ENCODE measurements at regions not wholly inside any gene's neighbourhood (a gene's known extent, or its start where the extent isn't known, plus 50 kb on each side); places are given as distances from the start of the nearest gene placed in this dataset.

DNA sequence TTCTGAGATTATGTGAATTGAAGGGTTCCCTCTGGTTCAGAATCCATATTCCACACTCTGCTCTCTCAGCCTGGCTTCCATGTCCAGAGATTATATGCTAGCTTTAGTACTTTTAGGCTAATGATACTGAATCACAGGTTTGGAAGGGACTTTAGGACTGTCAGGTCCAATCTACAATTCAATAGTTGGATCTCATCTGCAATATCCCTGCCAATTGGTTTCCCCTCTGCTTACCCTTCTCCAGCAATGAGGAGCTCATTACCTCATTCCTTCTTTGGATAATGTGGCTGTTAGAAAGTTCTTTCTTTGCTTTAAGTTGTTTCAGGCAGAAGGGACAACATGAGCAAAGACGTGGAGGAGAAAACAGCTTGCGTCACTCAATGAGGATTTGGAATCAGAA lies 245.3 kb downstream of the PLPP3 start:
- TF ChIP-seq, protein P1, sequence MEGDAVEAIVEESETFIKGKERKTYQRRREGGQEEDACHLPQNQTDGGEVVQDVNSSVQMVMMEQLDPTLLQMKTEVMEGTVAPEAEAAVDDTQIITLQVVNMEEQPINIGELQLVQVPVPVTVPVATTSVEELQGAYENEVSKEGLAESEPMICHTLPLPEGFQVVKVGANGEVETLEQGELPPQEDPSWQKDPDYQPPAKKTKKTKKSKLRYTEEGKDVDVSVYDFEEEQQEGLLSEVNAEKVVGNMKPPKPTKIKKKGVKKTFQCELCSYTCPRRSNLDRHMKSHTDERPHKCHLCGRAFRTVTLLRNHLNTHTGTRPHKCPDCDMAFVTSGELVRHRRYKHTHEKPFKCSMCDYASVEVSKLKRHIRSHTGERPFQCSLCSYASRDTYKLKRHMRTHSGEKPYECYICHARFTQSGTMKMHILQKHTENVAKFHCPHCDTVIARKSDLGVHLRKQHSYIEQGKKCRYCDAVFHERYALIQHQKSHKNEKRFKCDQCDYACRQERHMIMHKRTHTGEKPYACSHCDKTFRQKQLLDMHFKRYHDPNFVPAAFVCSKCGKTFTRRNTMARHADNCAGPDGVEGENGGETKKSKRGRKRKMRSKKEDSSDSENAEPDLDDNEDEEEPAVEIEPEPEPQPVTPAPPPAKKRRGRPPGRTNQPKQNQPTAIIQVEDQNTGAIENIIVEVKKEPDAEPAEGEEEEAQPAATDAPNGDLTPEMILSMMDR (IDR thresholded peaks at IDR 0.05; ENCODE audit: insufficient read depth, low read length, poor library complexity, severe bottlenecking) = no peak
- Histone ChIP-seq H3K36me3 (ENCODE audit: control insufficient read depth, insufficient read depth, low read length) (no peaks in the 10 kb centered on the region), H3K27me3 (replicated peaks; ENCODE audit: control insufficient read depth, insufficient read depth, low read length) (no peaks in the 10 kb centered on the region), H3K4me3 (replicated peaks; ENCODE audit: low read depth, low read length) (no peak overlapping the region)
- no peak for DNase-seq (ENCODE audit: extremely low read depth, insufficient read length)

DNA sequence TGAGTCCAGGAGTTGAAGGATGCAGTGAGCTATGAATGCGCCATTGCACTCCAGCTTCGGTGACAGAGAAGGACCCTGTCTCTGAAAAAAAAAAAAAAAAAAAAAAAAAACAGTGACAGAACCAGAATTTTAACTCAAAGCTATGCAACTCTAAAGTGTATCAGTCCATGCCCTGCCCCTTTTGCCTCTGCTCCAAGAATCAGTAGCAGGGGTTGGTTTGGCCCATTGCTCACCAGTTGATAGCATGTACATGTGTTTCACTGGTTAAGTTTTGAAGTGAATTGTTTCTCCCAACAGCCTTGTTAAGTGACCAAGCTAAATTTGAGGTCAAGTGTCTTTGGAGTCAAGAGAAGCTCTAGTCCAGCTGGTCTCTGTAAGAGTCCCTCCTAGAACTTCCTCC lies 245.9 kb downstream of the PLPP3 start:
- Histone ChIP-seq H3K4me3 (replicated peaks; ENCODE audit: low read depth, low read length) (no peak overlapping the region), H3K27me3 (replicated peaks; ENCODE audit: control insufficient read depth, insufficient read depth, low read length) (no peaks in the 10 kb centered on the region), H3K36me3 (ENCODE audit: control insufficient read depth, insufficient read depth, low read length) (no peaks in the 10 kb centered on the region)
- TF ChIP-seq, protein P1 (IDR thresholded peaks at IDR 0.05; ENCODE audit: insufficient read depth, low read length, poor library complexity, severe bottlenecking) = no peak
- DNase-seq (ENCODE audit: extremely low read depth, insufficient read length) = no peak

DNA sequence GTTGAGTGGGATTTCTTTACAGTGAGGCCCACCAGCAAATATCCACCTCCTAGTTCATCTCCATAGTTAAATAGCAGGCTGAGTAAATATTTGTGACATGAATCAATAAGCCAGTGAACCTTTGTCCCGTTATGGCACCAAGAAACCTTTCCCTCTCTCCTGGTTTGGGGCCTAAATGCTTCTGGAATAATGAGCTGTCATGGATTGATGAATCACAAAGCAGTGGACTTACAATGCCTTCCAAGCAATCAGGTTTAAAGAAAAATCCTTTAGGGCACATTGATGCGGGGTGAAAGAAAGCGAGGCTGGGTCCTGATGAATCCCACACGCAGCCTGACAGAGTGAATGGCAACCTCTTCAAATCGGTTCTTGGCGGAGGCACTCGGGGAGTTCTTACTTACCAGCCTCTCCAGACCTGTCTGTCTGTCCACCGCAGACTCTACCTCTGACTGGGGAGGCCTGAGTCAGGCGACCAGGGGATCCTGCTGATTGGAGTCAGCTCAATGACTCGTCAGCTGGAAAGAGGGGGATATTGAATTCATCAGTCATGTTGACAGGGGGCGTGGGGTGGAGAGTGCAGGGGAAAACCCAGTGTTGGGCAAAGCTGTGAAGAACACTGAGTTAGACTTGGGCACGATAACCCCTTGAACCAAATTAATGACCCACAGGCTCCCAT lies 247.3 kb downstream of the PLPP3 start:
- TF ChIP-seq, protein P1 (IDR thresholded peaks at IDR 0.05; ENCODE audit: insufficient read depth, low read length, poor library complexity, severe bottlenecking) = no peak
- Histone ChIP-seq H3K36me3 (ENCODE audit: control insufficient read depth, insufficient read depth, low read length) (no peaks in the 10 kb centered on the region), H3K27me3 (replicated peaks; ENCODE audit: control insufficient read depth, insufficient read depth, low read length) (no peaks in the 10 kb centered on the region), H3K4me3 (replicated peaks; ENCODE audit: low read depth, low read length) (no peak overlapping the region; the same call in 1 of the 2 replicates)
- peak; percentile 74 for DNase-seq (ENCODE audit: extremely low read depth, insufficient read length)

DNA sequence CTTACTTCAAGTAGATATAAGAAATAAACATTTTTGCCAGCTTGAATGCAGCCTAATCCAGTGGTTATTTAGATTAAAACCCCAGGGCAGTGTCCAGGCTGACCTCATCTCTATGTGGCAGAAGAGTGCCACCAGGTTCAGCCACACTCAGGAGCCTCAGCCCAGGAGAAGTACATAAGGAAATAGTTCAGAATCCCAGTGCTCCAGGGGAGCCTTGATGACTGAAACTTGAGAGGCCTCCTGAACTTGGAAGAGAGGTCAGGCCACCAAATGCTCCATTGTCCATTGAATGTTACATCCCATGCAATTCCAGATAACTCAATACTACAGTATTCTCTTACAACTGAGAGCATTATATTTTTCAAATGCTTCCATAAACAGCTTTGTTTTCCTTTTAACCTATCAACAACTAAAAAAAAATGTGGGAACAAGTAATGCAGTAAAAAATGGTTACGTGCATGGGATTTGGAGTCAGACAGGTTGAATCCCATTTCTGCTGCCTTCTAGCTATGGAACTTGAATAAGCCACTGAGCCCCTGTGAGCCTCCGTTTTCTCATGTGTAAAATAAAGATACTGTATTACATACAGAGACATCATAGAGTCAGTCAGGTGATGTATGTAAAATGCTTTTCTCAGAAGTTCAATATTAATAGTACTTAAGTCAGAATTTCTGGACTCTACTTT lies 248.0 kb downstream of the PLPP3 start:
- no peaks in the 10 kb centered on the region for H3K27me3 ChIP-seq (replicated peaks; ENCODE audit: control insufficient read depth, insufficient read depth, low read length)
- no peaks in the 10 kb centered on the region for H3K36me3 ChIP-seq (ENCODE audit: control insufficient read depth, insufficient read depth, low read length)
- DNase-seq (ENCODE audit: extremely low read depth, insufficient read length) = no peak
- TF ChIP-seq, protein P1 (IDR thresholded peaks at IDR 0.05; ENCODE audit: insufficient read depth, low read length, poor library complexity, severe bottlenecking) = no peak
- H3K4me3 ChIP-seq (replicated peaks; ENCODE audit: low read depth, low read length) = no peak overlapping the region; the same call in 1 of the 2 replicates

DNA sequence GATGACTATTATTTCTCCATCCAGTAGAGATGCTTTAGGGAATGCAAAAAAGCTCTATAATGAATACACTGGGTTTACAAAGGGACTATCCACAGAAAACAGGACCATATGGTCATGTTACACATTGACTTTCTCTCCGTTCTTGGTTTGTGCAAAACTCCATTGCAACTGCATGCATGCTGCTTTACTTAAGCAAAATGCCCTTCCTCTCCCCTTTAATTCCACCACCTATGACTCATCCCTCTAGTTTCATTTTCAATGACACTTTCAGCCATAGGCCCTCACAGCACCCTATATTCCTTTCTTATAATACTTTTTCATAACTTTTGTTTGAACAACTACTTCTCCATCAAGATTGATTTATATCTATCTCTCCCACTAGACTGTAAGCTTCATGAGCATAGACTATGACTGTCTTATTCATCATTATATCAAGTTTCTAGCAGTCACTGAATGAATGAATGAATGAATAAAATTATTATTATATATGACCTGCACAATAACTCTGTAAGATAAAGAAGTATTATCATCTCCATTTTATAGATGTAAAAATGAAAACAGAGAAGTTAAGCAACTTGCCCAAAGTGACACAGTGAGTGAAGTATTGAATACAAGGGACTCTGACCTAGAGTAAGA lies 248.9 kb downstream of the PLPP3 start:
- no peaks in the 10 kb centered on the region for H3K36me3 ChIP-seq (ENCODE audit: control insufficient read depth, insufficient read depth, low read length)
- TF ChIP-seq, protein P1 (IDR thresholded peaks at IDR 0.05; ENCODE audit: insufficient read depth, low read length, poor library complexity, severe bottlenecking) = no peak
- DNase-seq (ENCODE audit: extremely low read depth, insufficient read length) = peak; percentile 56
- no peak overlapping the region for H3K4me3 ChIP-seq (replicated peaks; ENCODE audit: low read depth, low read length)
- H3K27me3 ChIP-seq (replicated peaks; ENCODE audit: control insufficient read depth, insufficient read depth, low read length) = no peaks in the 10 kb centered on the region

Data from GM06990 (cell line).